IMR-90 (cell line): ENCODE measurements at regions not wholly inside any gene's neighbourhood (a gene's known extent, or its start where the extent isn't known, plus 50 kb on each side); places are given as distances from the start of the nearest gene placed in this dataset.

Experiments
- ATAC-seq: fragments of 200-7000 bp; cut with Tn5 transposase; 2 replicates; pipeline ENCODE4 v1.9.1; 2020; ENCODE audit warnings: low read depth, mild to moderate bottlenecking, moderate library complexity
- BruUV-seq: library from RNA; stranded (reverse); fragments of 400-500 nt; replicated peaks from 2 replicates; lab custom pipeline; 2021; lab: Mats Ljungman, UMichigan
- CTCF ChIA-PET: fragments of 300-600 bp; formaldehyde crosslinking; extraction: SDS; loops from one replicate; lab custom pipeline; 2021; ENCODE audit warnings: antibody characterized with exemption; lab: Yijun Ruan, JAX
- POLR2A ChIA-PET: fragments of 300-600 bp; sonication (Branson Sonifier 250); formaldehyde crosslinking; loops from one replicate; lab custom pipeline; 2022; ENCODE audit warnings: antibody characterized with exemption; ENCODE audit not compliant: unreplicated experiment; lab: Charles Lee
- DNase-seq: peaks from one replicate; pipeline ENCODE4 v3.0.0; 2013
- H2AFZ ChIP-seq: replicated peaks from 2 replicates; pipeline ENCODE3; 2013; ENCODE audit warnings: low read length, mild to moderate bottlenecking; ENCODE audit not compliant: poor library complexity
- H2AK5ac ChIP-seq: 2 replicates; pipeline ENCODE4 v1.6.1; 2013; ENCODE audit warnings: low read depth, low read length, inconsistent platforms
- H2AK9ac ChIP-seq: replicated peaks from 2 replicates; pipeline ENCODE3; 2013; ENCODE audit warnings: mild to moderate bottlenecking, low read depth, low read length, moderate library complexity; ENCODE audit not compliant: poor library complexity
- H2BK120ac ChIP-seq: 2 replicates; pipeline ENCODE4 v1.6.1; 2013; ENCODE audit warnings: low read depth, low read length, inconsistent platforms
- H2BK15ac ChIP-seq: 3 replicates; pipeline ENCODE4 v1.6.1; 2013; ENCODE audit warnings: low read depth, low read length, inconsistent platforms
- H2BK20ac ChIP-seq: 2 replicates; pipeline ENCODE4 v1.6.1; 2013; ENCODE audit warnings: low read depth, mild to moderate bottlenecking, inconsistent platforms, low read length, moderate library complexity
- H2BK5ac ChIP-seq: 2 replicates; pipeline ENCODE4 v1.6.1; 2013; ENCODE audit warnings: mild to moderate bottlenecking, low read depth, low read length, inconsistent platforms; ENCODE audit not compliant: poor library complexity, severe bottlenecking
- H3K14ac ChIP-seq: replicated peaks from 2 replicates; pipeline ENCODE4 v1.6.1; 2013; ENCODE audit warnings: low read depth, low read length, inconsistent platforms
- H3K18ac ChIP-seq: 2 replicates; pipeline ENCODE4 v1.6.1; 2013; ENCODE audit warnings: low read depth, low read length, control low read depth
- H3K23ac ChIP-seq: 2 replicates; pipeline ENCODE4 v1.6.1; 2013; ENCODE audit warnings: low read depth, low read length, inconsistent platforms
- H3K27ac ChIP-seq: 2 replicates; pipeline ENCODE4 v1.5.1; 2013; ENCODE audit warnings: mild to moderate bottlenecking, control low read depth, low read length; ENCODE audit not compliant: insufficient read depth
- H3K27me3 ChIP-seq: 2 replicates; pipeline ENCODE4 v1.6.1; 2013; ENCODE audit warnings: low read length; ENCODE audit not compliant: control insufficient read depth, insufficient read depth
- H3K36me3 ChIP-seq: 2 replicates; pipeline ENCODE4 v1.6.1; 2013; ENCODE audit warnings: low read length, mixed read lengths; ENCODE audit not compliant: control insufficient read depth, insufficient read depth
- H3K4ac ChIP-seq: 2 replicates; pipeline ENCODE4 v1.6.1; 2013; ENCODE audit warnings: low read depth, low read length, inconsistent platforms
- H3K4me1 ChIP-seq: 2 replicates; pipeline ENCODE4 v1.6.1; 2013; ENCODE audit warnings: low read length, mixed read lengths; ENCODE audit not compliant: control insufficient read depth, insufficient read depth
- H3K4me2 ChIP-seq: 2 replicates; pipeline ENCODE4 v1.6.1; 2013; ENCODE audit warnings: low read depth, mild to moderate bottlenecking, control low read depth, low read length, moderate library complexity
- H3K4me3 ChIP-seq: 2 replicates; pipeline ENCODE4 v1.5.1; 2013; ENCODE audit warnings: low read depth, mild to moderate bottlenecking, control low read depth, low read length, moderate library complexity; ENCODE audit not compliant: insufficient read depth
- H3K56ac ChIP-seq: 2 replicates; pipeline ENCODE4 v1.6.1; 2013; ENCODE audit warnings: low read length, inconsistent platforms; ENCODE audit not compliant: insufficient read depth; ENCODE audit errors: extremely low read depth
- H3K79me1 ChIP-seq, 2 experiments: 2 replicates each; pipeline ENCODE4 v1.6.1; 2013; ENCODE audit warnings: low read length in 2 of 2, inconsistent platforms in 1 of 2, low read depth in 1 of 2
- H3K9ac ChIP-seq: 2 replicates; pipeline ENCODE4 v1.6.1; 2013; ENCODE audit warnings: low read depth, low read length, control low read depth
- H3K9me1 ChIP-seq: 2 replicates; pipeline ENCODE4 v1.6.1; 2013; ENCODE audit warnings: low read length, inconsistent platforms; ENCODE audit not compliant: insufficient read depth
- H3K9me3 ChIP-seq: 2 replicates; pipeline ENCODE4 v1.6.1; 2013; ENCODE audit warnings: low read length; ENCODE audit not compliant: control insufficient read depth, insufficient read depth
- H4K20me1 ChIP-seq: 2 replicates; pipeline ENCODE4 v1.6.1; 2013; ENCODE audit warnings: low read length, inconsistent platforms; ENCODE audit not compliant: insufficient read depth
- H4K5ac ChIP-seq: 2 replicates; pipeline ENCODE4 v1.6.1; 2013; ENCODE audit warnings: mild to moderate bottlenecking, low read depth, low read length, control low read depth
- H4K8ac ChIP-seq, 2 experiments: 2 replicates each; pipeline ENCODE4 v1.6.1; 2013; ENCODE audit warnings: low read depth in 2 of 2, low read length in 2 of 2, control low read depth in 1 of 2, inconsistent platforms in 1 of 2
- H4K91ac ChIP-seq: 2 replicates; pipeline ENCODE4 v1.6.1; 2013; ENCODE audit warnings: low read depth, low read length, inconsistent platforms; ENCODE audit not compliant: insufficient read depth
- BHLHE40 ChIP-seq: fragments of 150-350 bp; IDR thresholded peaks from 2 replicates; pipeline ENCODE4 v1.6.1; 2016; ENCODE audit warnings: mild to moderate bottlenecking, low read depth, low read length
- CEBPB ChIP-seq: IDR thresholded peaks from 2 replicates; pipeline ENCODE4 v1.6.1; 2012; ENCODE audit warnings: low read depth, low read length, improper control_type of control experiment
- FOS ChIP-seq: fragments of 150-350 bp; IDR thresholded peaks from 2 replicates; pipeline ENCODE4 v1.6.1; 2016; ENCODE audit warnings: low read depth, low read length
- MXI1 ChIP-seq: IDR thresholded peaks from 2 replicates; pipeline ENCODE4 v1.6.1; 2012; ENCODE audit warnings: low read depth, mild to moderate bottlenecking, low read length, moderate library complexity, borderline replicate concordance
- RAD21 ChIP-seq: IDR thresholded peaks from 2 replicates; pipeline ENCODE4 v1.6.1; 2012; ENCODE audit warnings: low read length, improper control_type of control experiment
- WGBS, 2 experiments: methylation state at CpG; one replicate each; pipeline versions ENCODE4 v1.1.5 to v1.1.7; 2013; ENCODE audit warnings: missing lambda C conversion rate in 2 of 2; ENCODE audit not compliant: insufficient read length in 1 of 2; ENCODE audit errors: extremely low coverage in 2 of 2; 5-methylcytosine and 5-hydroxymethylcytosine counted together
- dilution Hi-C: fragments of 300-500 bp; cut with HindIII; formaldehyde crosslinking; loops from one replicate; pipeline ENCODE4 v1.14.3; 2018; ENCODE audit warnings: low sequenced_read_pairs; ENCODE audit not compliant: unreplicated experiment
- in situ Hi-C: fragments of 300-500 bp; cut with MboI; formaldehyde crosslinking; loops from 3 replicates; pipeline ENCODE4 v1.14.3; 2019; ENCODE audit warnings: low sequenced_read_pairs, inconsistent platforms, mixed read lengths
- intact Hi-C: fragments of 100-400 bp; cut with micrococcal nuclease; formaldehyde crosslinking; loops from 2 replicates; pipeline ENCODE4 v1.10.0; 2022
- TF ChIP-seq, protein P1 (sequence below): fragments of 150-350 bp; IDR thresholded peaks from 2 replicates; pipeline ENCODE4 v1.6.1; 2017; ENCODE audit warnings: mild to moderate bottlenecking, antibody characterized with exemption, low read length, low read depth

DNA sequence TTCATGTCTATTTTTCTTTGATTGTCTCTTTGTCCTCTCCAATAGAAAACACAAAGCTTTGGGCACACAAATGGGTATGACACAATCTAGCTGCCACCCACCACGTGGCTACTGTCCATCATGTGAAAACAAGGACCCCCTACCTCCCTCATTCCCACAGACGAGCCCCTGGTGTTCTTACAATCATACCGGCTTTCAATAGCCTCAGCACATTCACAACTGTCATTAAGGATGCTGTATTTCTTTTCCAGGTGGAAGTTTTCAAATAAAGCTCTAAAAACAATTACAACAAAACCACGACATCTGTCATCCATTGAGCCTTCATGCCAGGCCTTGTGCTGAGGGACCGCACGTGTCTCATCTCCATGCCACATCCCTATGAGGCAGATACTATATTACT lies 552.6 kb upstream of the ADAMTS9 start:
- in situ Hi-C loops: loop anchor here (10.0 kb wide), 1 partner anchor 706 kb away; no protein-coding TSS in a partner anchor
- no peaks in the 10 kb centered on the region for H3K4me1 ChIP-seq
- no peaks in the 10 kb centered on the region for H3K9me1 ChIP-seq
- H3K18ac ChIP-seq: no peak overlapping the region
- no peak overlapping the region for H3K4me3 ChIP-seq
- H2BK120ac ChIP-seq: no peak overlapping the region
- no peak overlapping the region for H2BK5ac ChIP-seq
- H3K23ac ChIP-seq: no peak overlapping the region
- no peak overlapping the region for H4K91ac ChIP-seq
- no peak overlapping the region for H3K4ac ChIP-seq
- H2AK9ac ChIP-seq: no peak overlapping the region
- H4K20me1 ChIP-seq: no peaks in the 10 kb centered on the region
- intact Hi-C loops: no loop called here
- ChIA-PET CTCF (interaction anchor here (0.6 kb wide), 1 partner anchor 1892 kb away, joined by 8 read pairs; no protein-coding TSS in a partner anchor), POLR2A (no interaction called here)
- no peak overlapping the region for H2BK20ac ChIP-seq
- H3K36me3 ChIP-seq: no peaks in the 10 kb centered on the region
- no peaks in the 10 kb centered on the region for H3K9me3 ChIP-seq
- H3K4me2 ChIP-seq: no peak overlapping the region
- ATAC-seq (no peak), DNase-seq (no peak)
- no peak overlapping the region for H4K8ac ChIP-seq
- H3K14ac ChIP-seq: no peak overlapping the region
- no TSS peak for BruUV-seq
- 20% methylated on average over 1 of the region's 6 CpGs; no CpG with 5 or more reads in 1 of the 2 experiments for WGBS, 2 experiments
- dilution Hi-C loops: no loop called here
- H2AFZ ChIP-seq: no peak overlapping the region
- no peaks in the 10 kb centered on the region for H3K79me1 ChIP-seq
- peaks cover 4% of the 10 kb centered on the region for H3K27me3 ChIP-seq
- no peak overlapping the region for H3K27ac ChIP-seq
- no peak overlapping the region for H2AK5ac ChIP-seq
- no peak overlapping the region for H3K56ac ChIP-seq
- H2BK15ac ChIP-seq: no peak overlapping the region
- H4K5ac ChIP-seq: no peak overlapping the region
- TF ChIP-seq, protein P1, sequence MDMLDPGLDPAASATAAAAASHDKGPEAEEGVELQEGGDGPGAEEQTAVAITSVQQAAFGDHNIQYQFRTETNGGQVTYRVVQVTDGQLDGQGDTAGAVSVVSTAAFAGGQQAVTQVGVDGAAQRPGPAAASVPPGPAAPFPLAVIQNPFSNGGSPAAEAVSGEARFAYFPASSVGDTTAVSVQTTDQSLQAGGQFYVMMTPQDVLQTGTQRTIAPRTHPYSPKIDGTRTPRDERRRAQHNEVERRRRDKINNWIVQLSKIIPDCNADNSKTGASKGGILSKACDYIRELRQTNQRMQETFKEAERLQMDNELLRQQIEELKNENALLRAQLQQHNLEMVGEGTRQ: no peak
- TF ChIP-seq FOS: no peak
- no peak for TF ChIP-seq BHLHE40
- no peak for TF ChIP-seq RAD21
- TF ChIP-seq CEBPB: no peak
- TF ChIP-seq MXI1: no peak
- no peak overlapping the region for H3K9ac ChIP-seq
